ENCODE measurements at regions not wholly inside any gene's neighbourhood (a gene's known extent, or its start where the extent isn't known, plus 50 kb on each side); places are given as distances from the start of the nearest gene placed in this dataset.
"Not testable (repeated sequence)": the region's sequence is repeated elsewhere in the genome, so short reads cannot be mapped to it uniquely, and the experiment has no call there.

GRCh38 chr3:34013818-34014570 is 215.6 kb downstream of the PDCD6IP start:
- no peak for DNase-seq

- no peak for DNase-seq
Observed at GRCh38 chr3:34015204-34016142, 217.0 kb downstream of the PDCD6IP start.

GRCh38 chr3:34016925-34017587 is 218.6 kb downstream of the PDCD6IP start:
- DNase-seq: no peak

GRCh38 chr3:34017757-34018156 is 219.3 kb downstream of the PDCD6IP start:
- DNase-seq: no peak

GRCh38 chr3:34019158-34019557 is 220.7 kb downstream of the PDCD6IP start:
- DNase-seq: no peak

GRCh38 chr3:34020170-34020569 is 221.7 kb downstream of the PDCD6IP start:
- DNase-seq: no peak

GRCh38 chr3:34020726-34021680 is 222.6 kb downstream of the PDCD6IP start:
- peak; percentile 74 for DNase-seq

- no peak for DNase-seq
Observed at GRCh38 chr3:34022147-34022546, 223.7 kb downstream of the PDCD6IP start.

GRCh38 chr3:34024447-34025240 is 226.2 kb downstream of the PDCD6IP start:
- no peak for DNase-seq

- DNase-seq: no peak
Observed at GRCh38 chr3:34033839-34034238, 235.4 kb downstream of the PDCD6IP start.

GRCh38 chr3:34034840-34035239 is 236.4 kb downstream of the PDCD6IP start:
- DNase-seq: no peak

GRCh38 chr3:34035775-34036174 is 237.3 kb downstream of the PDCD6IP start:
- DNase-seq: no peak

- DNase-seq: no peak
Observed at GRCh38 chr3:34037260-34037659, 238.8 kb downstream of the PDCD6IP start.

GRCh38 chr3:34038131-34038530 is 239.7 kb downstream of the PDCD6IP start:
- no peak for DNase-seq

- DNase-seq: no peak
Observed at GRCh38 chr3:34046154-34046553, 247.7 kb downstream of the PDCD6IP start.

GRCh38 chr3:34053626-34054025 is 255.2 kb downstream of the PDCD6IP start:
- no peak for DNase-seq

GRCh38 chr3:34056181-34056910 is 257.9 kb downstream of the PDCD6IP start:
- DNase-seq: no peak

- DNase-seq: no peak
Observed at GRCh38 chr3:34056951-34057390, 258.5 kb downstream of the PDCD6IP start.

- DNase-seq: not testable (repeated sequence)
Observed at GRCh38 chr3:34060995-34061394, 262.6 kb downstream of the PDCD6IP start.

GRCh38 chr3:34065901-34066300 is 267.5 kb downstream of the PDCD6IP start:
- no peak for DNase-seq

- DNase-seq: no peak
Observed at GRCh38 chr3:34066328-34066727, 267.9 kb downstream of the PDCD6IP start.

Measured in NCI-H2171 treated with DMSO at 0.1 percent for 48 hours (cell line).